HG03457 (cell line): ENCODE measurements at regions not wholly inside any gene's neighbourhood (a gene's known extent, or its start where the extent isn't known, plus 50 kb on each side); places are given as distances from the start of the nearest gene placed in this dataset.

Source experiments
- ATAC-seq: cut with Tn5 transposase; IDR thresholded peaks from one replicate; pipeline ENCODE4 v1.9.1; 2021; ENCODE audit warnings: moderate number of reproducible peaks; ENCODE audit not compliant: unreplicated experiment

GRCh38 chr6:145380186-145380585 lies 355.1 kb downstream of the EPM2A start:
- ATAC-seq, result no peak

- ATAC-seq, result no peak
Measured at GRCh38 chr6:145381941-145382340, 353.4 kb downstream of the EPM2A start.

GRCh38 chr6:145383428-145383827 lies 351.9 kb downstream of the EPM2A start:
- no peak for ATAC-seq

- no peak for ATAC-seq
Measured at GRCh38 chr6:145384503-145384902, 350.8 kb downstream of the EPM2A start.

- no peak for ATAC-seq
Measured at GRCh38 chr6:145396499-145396898, 338.8 kb downstream of the EPM2A start.

- no peak for ATAC-seq
Measured at GRCh38 chr6:145400508-145400907, 334.8 kb downstream of the EPM2A start.

GRCh38 chr6:145405006-145405551 lies 330.2 kb downstream of the EPM2A start:
- ATAC-seq, result no peak

- ATAC-seq, result no peak
Measured at GRCh38 chr6:145406783-145407182, 328.5 kb downstream of the EPM2A start.

- no peak for ATAC-seq
Measured at GRCh38 chr6:145415616-145416015, 319.7 kb downstream of the EPM2A start.

GRCh38 chr6:145420599-145420998 lies 314.7 kb downstream of the EPM2A start:
- ATAC-seq, result no peak

GRCh38 chr6:145423936-145424335 lies 311.4 kb downstream of the EPM2A start:
- ATAC-seq, result no peak

GRCh38 chr6:145427232-145427631 lies 308.1 kb downstream of the EPM2A start:
- ATAC-seq, result no peak

GRCh38 chr6:145428706-145429105 lies 306.6 kb downstream of the EPM2A start:
- no peak for ATAC-seq

- ATAC-seq, result no peak
Measured at GRCh38 chr6:145442110-145442509, 293.2 kb downstream of the EPM2A start.

- ATAC-seq, result no peak
Measured at GRCh38 chr6:145445674-145446073, 289.6 kb downstream of the EPM2A start.

- ATAC-seq, result no peak
Measured at GRCh38 chr6:145451029-145451428, 284.3 kb downstream of the EPM2A start.

- no peak for ATAC-seq
Measured at GRCh38 chr6:145453376-145453775, 281.9 kb downstream of the EPM2A start.

GRCh38 chr6:145454006-145454405 lies 281.3 kb downstream of the EPM2A start:
- ATAC-seq, result no peak

- ATAC-seq, result no peak
Measured at GRCh38 chr6:145457556-145457955, 277.8 kb downstream of the EPM2A start.

GRCh38 chr6:145468534-145468933 lies 266.8 kb downstream of the EPM2A start:
- ATAC-seq, result no peak

- ATAC-seq, result no peak
Measured at GRCh38 chr6:145469021-145469420, 266.3 kb downstream of the EPM2A start.

- ATAC-seq, result no peak
Measured at GRCh38 chr6:145475794-145476396, 259.4 kb downstream of the EPM2A start.

- ATAC-seq, result no peak
Measured at GRCh38 chr6:145480024-145480423, 255.3 kb downstream of the EPM2A start.
